Sigmoid colon (tissue), 4 donors: ENCODE measurements at regions not wholly inside any gene's neighbourhood (a gene's known extent, or its start where the extent isn't known, plus 50 kb on each side); places are given as distances from the start of the nearest gene placed in this dataset.

Source experiments
- CTCF ChIP-seq, 4 experiments: fragments of 450-650 bp in 3 of 4; fragments of 200-600 bp in 1 of 4; IDR thresholded peaks; one replicate each; pipeline ENCODE4 v1.5.1; 2016 to 2019; ENCODE audit warnings: antibody characterized with exemption in 4 of 4, mild to moderate bottlenecking in 3 of 4, moderate library complexity in 2 of 4
- EP300 ChIP-seq, 4 donors: sonication (generic); formaldehyde crosslinking; IDR thresholded peaks; one replicate each; pipeline ENCODE4 v1.6.1; 2017; ENCODE audit warnings: antibody characterized with exemption in 4 of 4
- POLR2A ChIP-seq, 2 donors: fragments of 450-650 bp; IDR thresholded peaks; one replicate each; pipeline ENCODE4 v1.6.1; 2016; ENCODE audit warnings: antibody characterized with exemption in 2 of 2, mild to moderate bottlenecking in 2 of 2, moderate library complexity in 2 of 2
- POLR2AphosphoS5 ChIP-seq, 4 donors: sonication (generic); formaldehyde crosslinking; IDR thresholded peaks; one replicate each; pipeline ENCODE4 v1.6.1; 2017; ENCODE audit warnings: antibody characterized with exemption in 4 of 4

GRCh38 chr4:161101881-161102280, 1061.9 kb downstream of the FSTL5 start:
- TF ChIP-seq POLR2AphosphoS5 (IDR thresholded peaks at IDR 0.05) = no peak
- TF ChIP-seq CTCF (IDR thresholded peaks at IDR 0.05) = no peak
- no peak for TF ChIP-seq POLR2A (IDR thresholded peaks at IDR 0.05)
- no peak for TF ChIP-seq EP300 (IDR thresholded peaks at IDR 0.05)
